Peyer's patch (tissue), 4 donors: ENCODE measurements at regions not wholly inside any gene's neighbourhood (a gene's known extent, or its start where the extent isn't known, plus 50 kb on each side); places are given as distances from the start of the nearest gene placed in this dataset.

Experiments
- DNase-seq, 3 donors: peaks; one replicate each; pipeline ENCODE4 v3.0.0-alpha.2; 2017 to 2019
- H3K27ac ChIP-seq, 4 donors: fragments of 200-600 bp; sonication (generic); one replicate each; pipeline ENCODE4 v1.5.1; 2016 to 2019
- H3K27me3 ChIP-seq, 2 donors: fragments of 200-600 bp; sonication (generic); one replicate each; pipeline ENCODE4 v1.5.1; 2019
- H3K36me3 ChIP-seq, 3 donors: fragments of 200-600 bp; sonication (generic); one replicate each; pipeline ENCODE4 v1.5.1; 2016 to 2019
- H3K4me1 ChIP-seq, 4 donors: fragments of 200-600 bp; sonication (generic); one replicate each; pipeline ENCODE4 v1.5.1; 2016 to 2019
- H3K4me3 ChIP-seq, 4 donors: fragments of 200-600 bp; sonication (generic); 1 replicate in 3 of 4; 2 replicates in 1 of 4; pipeline ENCODE4 v1.5.1; 2016 to 2019; ENCODE audit warnings: mild to moderate bottlenecking in 1 of 4
- H3K9me3 ChIP-seq, 4 donors: fragments of 200-600 bp; sonication (generic); one replicate each; pipeline ENCODE4 v1.5.1; 2016 to 2019; ENCODE audit warnings: mild to moderate bottlenecking in 1 of 4
- POLR2A ChIP-seq, 2 donors: fragments of 450-650 bp; IDR thresholded peaks; one replicate each; pipeline ENCODE4 v1.5.1; 2017; ENCODE audit warnings: antibody characterized with exemption in 2 of 2, mild to moderate bottlenecking in 2 of 2, moderate library complexity in 2 of 2
- TF ChIP-seq, protein P1 (sequence below), 6 experiments: fragments of 450-650 bp in 4 of 6; fragments of 200-600 bp in 2 of 6; sonication (generic) in 1 of 6; IDR thresholded peaks; one replicate each; pipeline ENCODE4 v1.5.1; 2017 to 2019; ENCODE audit warnings: antibody characterized with exemption in 6 of 6, mild to moderate bottlenecking in 3 of 6, moderate library complexity in 1 of 6

DNA sequence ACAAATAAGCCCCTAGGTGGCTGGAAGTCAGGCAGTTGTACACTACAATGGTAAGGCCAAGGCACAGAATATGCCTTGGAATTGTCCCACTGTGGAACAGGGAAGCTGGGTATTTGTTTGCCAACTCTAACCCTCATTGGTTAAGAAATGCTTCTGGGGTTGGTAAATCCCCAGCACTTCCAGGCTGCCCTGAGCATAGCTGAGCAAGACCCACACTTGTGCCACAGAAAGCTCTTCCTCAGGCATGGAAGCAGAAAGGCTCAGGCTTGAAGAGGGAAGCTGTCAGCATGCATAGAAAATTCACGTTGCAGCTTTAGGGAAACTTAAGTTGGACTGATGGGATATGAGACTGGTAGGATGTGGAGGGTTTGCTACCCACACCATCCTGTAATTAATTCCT lies 86.9 kb upstream of the PLCL2 start:
- H3K4me3 ChIP-seq = no peak overlapping the region
- DNase-seq = no peak
- H3K27me3 ChIP-seq = no peaks in the 10 kb centered on the region
- no peak for TF ChIP-seq POLR2A (IDR thresholded peaks at IDR 0.05)
- TF ChIP-seq, protein P1, sequence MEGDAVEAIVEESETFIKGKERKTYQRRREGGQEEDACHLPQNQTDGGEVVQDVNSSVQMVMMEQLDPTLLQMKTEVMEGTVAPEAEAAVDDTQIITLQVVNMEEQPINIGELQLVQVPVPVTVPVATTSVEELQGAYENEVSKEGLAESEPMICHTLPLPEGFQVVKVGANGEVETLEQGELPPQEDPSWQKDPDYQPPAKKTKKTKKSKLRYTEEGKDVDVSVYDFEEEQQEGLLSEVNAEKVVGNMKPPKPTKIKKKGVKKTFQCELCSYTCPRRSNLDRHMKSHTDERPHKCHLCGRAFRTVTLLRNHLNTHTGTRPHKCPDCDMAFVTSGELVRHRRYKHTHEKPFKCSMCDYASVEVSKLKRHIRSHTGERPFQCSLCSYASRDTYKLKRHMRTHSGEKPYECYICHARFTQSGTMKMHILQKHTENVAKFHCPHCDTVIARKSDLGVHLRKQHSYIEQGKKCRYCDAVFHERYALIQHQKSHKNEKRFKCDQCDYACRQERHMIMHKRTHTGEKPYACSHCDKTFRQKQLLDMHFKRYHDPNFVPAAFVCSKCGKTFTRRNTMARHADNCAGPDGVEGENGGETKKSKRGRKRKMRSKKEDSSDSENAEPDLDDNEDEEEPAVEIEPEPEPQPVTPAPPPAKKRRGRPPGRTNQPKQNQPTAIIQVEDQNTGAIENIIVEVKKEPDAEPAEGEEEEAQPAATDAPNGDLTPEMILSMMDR (IDR thresholded peaks at IDR 0.05) = no peak
- no peaks in the 10 kb centered on the region for H3K9me3 ChIP-seq
- H3K36me3 ChIP-seq = no peaks in the 10 kb centered on the region
- H3K27ac ChIP-seq = no peak overlapping the region
- H3K4me1 ChIP-seq = peaks cover 0 to 9% (median 0%) of the 10 kb centered on the region in 4 donors

GRCh38 chr3:16798738-16799137 lies 86.0 kb upstream of the PLCL2 start:
- Histone ChIP-seq H3K27ac (no peak overlapping the region), H3K4me3 (no peak overlapping the region), H3K9me3 (no peaks in the 10 kb centered on the region), H3K27me3 (no peaks in the 10 kb centered on the region), H3K4me1 (peaks cover 0 to 9% (median 0%) of the 10 kb centered on the region in 4 donors), H3K36me3 (no peaks in the 10 kb centered on the region)
- TF ChIP-seq, protein P1 (IDR thresholded peaks at IDR 0.05) = no peak
- TF ChIP-seq POLR2A (IDR thresholded peaks at IDR 0.05) = no peak
- no peak for DNase-seq

- no peak for TF ChIP-seq POLR2A (IDR thresholded peaks at IDR 0.05)
- TF ChIP-seq, protein P1 (IDR thresholded peaks at IDR 0.05) = no peak
- DNase-seq = no peak
- no peak overlapping the region for H3K27ac ChIP-seq
Observed at GRCh38 chr3:16800361-16800760, 84.4 kb upstream of the PLCL2 start.

GRCh38 chr3:16801223-16801622 lies 83.5 kb upstream of the PLCL2 start:
- TF ChIP-seq, protein P1 (IDR thresholded peaks at IDR 0.05) = no peak
- no peak for TF ChIP-seq POLR2A (IDR thresholded peaks at IDR 0.05)
- H3K9me3 ChIP-seq = no peaks in the 10 kb centered on the region
- DNase-seq = no peak

More at GRCh38 chr3:16800361-16800760, 84.4 kb upstream of the PLCL2 start:
- no peaks in the 10 kb centered on the region for H3K27me3 ChIP-seq
- peaks cover 0 to 9% (median 0%) of the 10 kb centered on the region in 4 donors for H3K4me1 ChIP-seq
- H3K4me3 ChIP-seq = no peak overlapping the region
- H3K36me3 ChIP-seq = no peaks in the 10 kb centered on the region
- no peaks in the 10 kb centered on the region for H3K9me3 ChIP-seq

GRCh38 chr3:16801698-16802097 lies 83.1 kb upstream of the PLCL2 start:
- Histone ChIP-seq H3K4me1 (peaks cover 0 to 9% (median 0%) of the 10 kb centered on the region in 4 donors), H3K27me3 (no peaks in the 10 kb centered on the region), H3K27ac (peak overlapping the region in 1 of 4 donors; percentile 6), H3K36me3 (no peaks in the 10 kb centered on the region), H3K9me3 (no peaks in the 10 kb centered on the region), H3K4me3 (no peak overlapping the region)
- no peak for DNase-seq
- TF ChIP-seq, protein P1 (IDR thresholded peaks at IDR 0.05) = no peak
- no peak for TF ChIP-seq POLR2A (IDR thresholded peaks at IDR 0.05)

More at GRCh38 chr3:16801223-16801622, 83.5 kb upstream of the PLCL2 start:
- Histone ChIP-seq H3K27me3 (no peaks in the 10 kb centered on the region), H3K4me3 (no peak overlapping the region), H3K4me1 (peaks cover 0 to 9% (median 0%) of the 10 kb centered on the region in 4 donors), H3K36me3 (no peaks in the 10 kb centered on the region), H3K27ac (no peak overlapping the region)

- H3K4me3 ChIP-seq = no peak overlapping the region
- no peaks in the 10 kb centered on the region for H3K9me3 ChIP-seq
- H3K4me1 ChIP-seq = peaks cover 0 to 9% (median 0%) of the 10 kb centered on the region in 4 donors
- peak overlapping the region in 1 of 4 donors; percentile 6 for H3K27ac ChIP-seq
- DNase-seq = no peak
- H3K36me3 ChIP-seq = no peaks in the 10 kb centered on the region
- H3K27me3 ChIP-seq = no peaks in the 10 kb centered on the region
- no peak for TF ChIP-seq POLR2A (IDR thresholded peaks at IDR 0.05)
- TF ChIP-seq, protein P1 (IDR thresholded peaks at IDR 0.05) = no peak
Observed at GRCh38 chr3:16802389-16802788, 82.4 kb upstream of the PLCL2 start.
